H1 (cell line): ENCODE measurements at regions not wholly inside any gene's neighbourhood (a gene's known extent, or its start where the extent isn't known, plus 50 kb on each side); places are given as distances from the start of the nearest gene placed in this dataset.

Experiments
- ATF3 ChIP-seq: IDR thresholded peaks from 2 replicates; pipeline ENCODE4 v1.6.1; 2011; ENCODE audit warnings: low read depth, mild to moderate bottlenecking, low read length; ENCODE audit not compliant: insufficient read depth
- MAFK ChIP-seq: IDR thresholded peaks from 2 replicates; pipeline ENCODE4 v1.6.1; 2012; ENCODE audit warnings: low read depth, mild to moderate bottlenecking, improper control_type of control experiment, low read length
- RXRA ChIP-seq: IDR thresholded peaks from 2 replicates; pipeline ENCODE4 v1.6.1; 2011; ENCODE audit warnings: low read depth, mild to moderate bottlenecking, low read length, moderate library complexity; ENCODE audit not compliant: insufficient read depth
- SP2 ChIP-seq: IDR thresholded peaks from 2 replicates; pipeline ENCODE4 v1.6.1; 2012; ENCODE audit warnings: mild to moderate bottlenecking, low read length, inconsistent platforms
- SRF ChIP-seq: IDR thresholded peaks from 2 replicates; pipeline ENCODE4 v1.6.1; 2011; ENCODE audit warnings: mild to moderate bottlenecking, low read depth, low read length, moderate library complexity

DNA sequence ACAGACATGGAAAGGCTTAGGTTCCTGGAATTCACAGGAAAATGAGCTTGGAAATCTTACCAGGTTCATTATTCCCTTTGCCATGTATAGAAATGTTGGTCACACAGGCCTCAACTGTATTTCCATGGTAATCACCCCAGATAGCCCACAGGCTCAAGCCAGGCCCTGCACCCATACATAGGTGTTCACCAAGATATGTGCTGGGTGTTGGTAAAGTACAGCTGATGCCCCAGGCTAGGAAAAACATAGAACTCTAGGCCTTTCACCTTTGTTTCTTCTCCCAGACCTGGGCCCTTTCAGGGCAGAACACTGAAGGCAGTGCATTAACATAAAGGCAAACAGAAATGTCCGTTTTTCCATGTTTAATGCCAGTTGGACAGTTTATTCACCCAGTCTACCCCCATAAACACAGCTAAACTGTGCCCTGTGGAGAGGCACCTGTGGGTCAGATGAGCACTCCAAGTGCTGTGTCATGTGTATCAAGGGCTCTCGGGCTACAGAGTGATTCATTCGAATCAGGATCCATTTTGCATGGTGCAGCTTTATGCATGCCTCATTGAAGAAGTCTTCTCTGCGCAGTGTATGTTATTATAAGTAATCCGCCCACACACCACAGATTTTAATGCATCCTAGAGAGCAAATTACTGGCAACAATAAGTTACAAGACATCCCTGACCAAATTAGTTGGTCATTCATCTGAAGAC lies 93.4 kb upstream of the SLC30A5 start (continued):
- TF ChIP-seq ATF3 (no peak), MAFK (no peak), RXRA (no peak), SRF (no peak), SP2 (no peak)
- TF ChIP-seq, all 59 proteins: peak for 0
